ENCODE measurements at regions not wholly inside any gene's neighbourhood (a gene's known extent, or its start where the extent isn't known, plus 50 kb on each side); places are given as distances from the start of the nearest gene placed in this dataset.

DNA sequence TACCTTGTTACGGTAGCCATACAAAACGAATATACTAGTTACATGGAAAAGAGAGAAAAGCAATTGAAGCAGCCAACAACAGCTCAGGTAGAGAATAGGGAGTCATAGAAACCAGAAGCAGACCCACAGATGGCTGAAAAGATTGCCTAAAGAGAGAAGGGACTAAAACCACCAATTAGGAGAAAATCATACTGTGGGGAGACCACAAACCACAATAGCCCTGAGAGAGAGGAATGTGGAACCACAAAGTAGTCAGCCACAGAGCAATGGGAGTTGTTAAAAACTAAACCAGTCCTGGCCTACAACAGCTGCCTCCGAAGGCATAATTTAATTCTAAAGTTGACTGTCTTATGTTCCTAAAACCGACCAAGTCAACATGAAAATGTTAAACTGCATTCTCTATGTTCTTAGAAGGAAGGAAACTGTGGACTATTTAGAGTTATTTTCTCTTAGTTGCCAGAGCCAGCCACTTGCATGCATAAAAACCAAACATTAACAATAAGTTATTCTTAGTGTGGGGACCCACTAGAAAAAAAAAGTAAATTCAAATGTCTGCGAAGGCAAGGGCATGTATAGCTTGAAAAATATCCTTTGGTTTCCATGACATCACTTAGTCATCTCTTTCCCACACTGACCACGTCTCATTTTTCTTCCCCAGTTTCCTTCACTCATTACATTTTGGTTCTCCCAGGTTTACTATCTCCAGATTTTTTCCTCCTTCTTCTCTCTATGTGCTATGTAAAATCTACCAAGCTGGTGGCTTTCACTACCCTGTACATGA is 398.1 kb downstream of the NOVA1 start:
- ChIA-PET POLR2A (interaction anchor here in 1 of 2 donors (1.4 kb wide), 1 partner anchor 133 kb away, joined by 3 read pairs; no protein-coding TSS in a partner anchor), CTCF (no interaction called here)
- DNase-seq (no peak), ATAC-seq (replicated peaks in 1 of 4) (no peak)
- 50% methylated on average over 1 of the region's 6 CpGs for WGBS (ENCODE audit: insufficient coverage)
- Histone ChIP-seq H3K4me3 (ENCODE audit: control insufficient read depth in 1 of 2, extremely low read depth in 1 of 2, low read length in 1 of 2) (no peak overlapping the region), H3K4me1 (ENCODE audit: control insufficient read depth in 1 of 2, extremely low read depth in 1 of 2, insufficient read depth in 2 of 2, low read length in 2 of 2) (no peaks in the 10 kb centered on the region), H3K27ac (ENCODE audit: low read length) (no peak overlapping the region), H3K27me3 (replicated peaks in 1 of 2; ENCODE audit: control insufficient read depth in 2 of 2, extremely low read depth in 1 of 2, insufficient read depth in 2 of 2, low read length in 1 of 2) (peaks cover 3 to 8% of the 10 kb centered on the region in 2 experiments), H3K36me3 (ENCODE audit: control insufficient read depth in 2 of 2, extremely low read depth in 1 of 2, insufficient read depth in 1 of 2, low read length in 1 of 2) (no peaks in the 10 kb centered on the region), H3K9me3 (no peaks in the 10 kb centered on the region)
- Mint-ChIP-seq H3K4me1 (no peaks in the 10 kb centered on the region), H3K27me3 (peaks cover 0 to 2% of the 10 kb centered on the region in 2 donors), H3K36me3 (no peaks in the 10 kb centered on the region), H3K4me3 (no peak overlapping the region), H3K27ac (no peak overlapping the region), H3K9me3 (peaks cover 9 to 17% (median 14%) of the 10 kb centered on the region in 3 donors)

DNA sequence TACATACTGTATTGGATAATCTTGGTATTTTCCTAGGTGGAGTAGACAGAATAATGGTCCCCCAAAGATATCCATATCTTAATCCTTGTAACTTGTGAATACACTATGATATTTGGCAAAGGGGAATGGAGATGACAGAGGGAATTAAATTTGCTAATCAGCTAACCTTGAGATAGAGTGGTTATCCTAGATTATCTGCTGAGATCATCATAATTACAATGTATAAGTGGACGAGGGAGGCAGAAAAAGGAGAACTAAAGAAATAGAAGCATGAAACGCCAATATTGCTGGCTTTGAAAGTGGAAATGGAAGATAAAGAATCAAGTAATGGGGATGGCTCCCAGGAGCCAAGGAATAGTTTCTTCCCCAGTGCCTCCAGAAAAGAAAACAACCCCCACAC is 398.7 kb downstream of the NOVA1 start:
- no peak for DNase-seq
- H3K27ac ChIP-seq (ENCODE audit: low read length) = no peak overlapping the region
- no peaks in the 10 kb centered on the region for H3K9me3 ChIP-seq
- H3K9me3 Mint-ChIP-seq = peaks cover 9 to 17% (median 14%) of the 10 kb centered on the region in 3 donors
- no peaks in the 10 kb centered on the region for H3K4me1 ChIP-seq (ENCODE audit: control insufficient read depth in 1 of 2, extremely low read depth in 1 of 2, insufficient read depth in 2 of 2, low read length in 2 of 2)
- H3K36me3 ChIP-seq (ENCODE audit: control insufficient read depth in 2 of 2, extremely low read depth in 1 of 2, insufficient read depth in 1 of 2, low read length in 1 of 2) = no peaks in the 10 kb centered on the region
- H3K27ac Mint-ChIP-seq = no peak overlapping the region
- peaks cover 3 to 5% of the 10 kb centered on the region in 2 experiments for H3K27me3 ChIP-seq (replicated peaks in 1 of 2; ENCODE audit: control insufficient read depth in 2 of 2, extremely low read depth in 1 of 2, insufficient read depth in 2 of 2, low read length in 1 of 2)
- no peaks in the 10 kb centered on the region for H3K36me3 Mint-ChIP-seq
- ChIA-PET CTCF (interaction anchor here in 1 of 2 donors (0.5 kb wide), 1 partner anchor 13 kb away, joined by 6 read pairs; no protein-coding TSS in a partner anchor), POLR2A (no interaction called here)
- no peak overlapping the region for H3K4me3 Mint-ChIP-seq
- WGBS (ENCODE audit: insufficient coverage) = no CpG with 5 or more reads among the region's 2 CpGs
- no peaks in the 10 kb centered on the region for H3K4me1 Mint-ChIP-seq
- peaks cover 0 to 2% of the 10 kb centered on the region in 2 donors for H3K27me3 Mint-ChIP-seq
- no peak for ATAC-seq (replicated peaks in 1 of 4)
- H3K4me3 ChIP-seq (ENCODE audit: control insufficient read depth in 1 of 2, extremely low read depth in 1 of 2, low read length in 1 of 2) = no peak overlapping the region

DNA sequence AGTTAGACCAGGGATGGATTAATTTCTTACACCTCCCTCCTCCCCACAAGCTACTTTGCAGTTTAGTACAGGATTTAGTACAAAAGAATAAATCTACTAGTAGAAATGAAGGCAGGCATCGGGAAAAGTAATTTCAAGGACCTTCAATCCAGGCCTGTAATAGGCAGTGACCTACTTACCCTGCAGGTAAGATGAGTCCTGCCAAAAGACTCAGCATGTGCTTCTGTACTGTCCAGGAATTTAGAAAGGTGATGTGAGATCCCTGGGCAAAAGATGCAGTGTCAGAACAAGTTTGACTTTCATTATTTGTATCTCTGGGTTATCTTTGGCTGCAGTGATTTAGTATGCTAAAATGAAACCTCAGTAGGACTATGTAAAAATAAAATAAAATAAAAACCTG is 403.0 kb downstream of the NOVA1 start:
- CTCF ChIA-PET = no interaction called here
- DNase-seq (no peak), ATAC-seq (replicated peaks in 1 of 4) (no peak)
- no peaks in the 10 kb centered on the region for H3K4me1 ChIP-seq (ENCODE audit: control insufficient read depth in 1 of 2, extremely low read depth in 1 of 2, insufficient read depth in 2 of 2, low read length in 2 of 2)
- no peaks in the 10 kb centered on the region for H3K36me3 ChIP-seq (ENCODE audit: control insufficient read depth in 2 of 2, extremely low read depth in 1 of 2, insufficient read depth in 1 of 2, low read length in 1 of 2)
- no peaks in the 10 kb centered on the region for H3K4me1 Mint-ChIP-seq
- H3K4me3 Mint-ChIP-seq = no peak overlapping the region
- H3K36me3 Mint-ChIP-seq = no peaks in the 10 kb centered on the region
- H3K9me3 ChIP-seq = no peaks in the 10 kb centered on the region
- no peaks in the 10 kb centered on the region for H3K27me3 ChIP-seq (replicated peaks in 1 of 2; ENCODE audit: control insufficient read depth in 2 of 2, extremely low read depth in 1 of 2, insufficient read depth in 2 of 2, low read length in 1 of 2)
- no peak overlapping the region for H3K27ac ChIP-seq (ENCODE audit: low read length)
- H3K27ac Mint-ChIP-seq = no peak overlapping the region
- no peak overlapping the region for H3K4me3 ChIP-seq (ENCODE audit: control insufficient read depth in 1 of 2, extremely low read depth in 1 of 2, low read length in 1 of 2)
- no peaks in the 10 kb centered on the region for H3K27me3 Mint-ChIP-seq
- H3K9me3 Mint-ChIP-seq = peaks cover 18 to 25% (median 21%) of the 10 kb centered on the region in 3 donors
- WGBS (ENCODE audit: insufficient coverage) = no CpG with 5 or more reads among the region's 1 CpG
- POLR2A ChIA-PET = no interaction called here

DNA sequence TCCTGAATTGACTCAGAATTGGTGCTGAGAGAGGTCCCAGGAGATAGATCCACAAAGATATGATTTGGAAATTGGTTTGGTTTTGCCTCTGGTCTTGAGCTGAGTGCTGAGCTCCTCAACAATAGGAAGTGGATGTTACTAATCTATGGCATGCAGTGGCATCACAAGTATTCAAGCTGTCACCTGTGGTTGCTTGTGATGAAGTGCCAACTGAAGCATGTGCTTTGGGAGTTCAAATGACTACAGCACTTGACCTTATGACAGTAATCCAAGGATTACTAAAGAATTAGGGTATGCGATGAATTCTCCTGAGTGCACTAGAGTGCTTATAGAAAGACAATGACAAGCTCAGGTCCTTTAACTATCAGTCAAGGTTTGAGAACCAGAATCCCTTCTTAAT is 406.2 kb downstream of the NOVA1 start:
- Mint-ChIP-seq H3K4me3 (no peak overlapping the region), H3K36me3 (no peaks in the 10 kb centered on the region), H3K9me3 (peaks cover 13 to 20% (median 18%) of the 10 kb centered on the region in 3 donors), H3K27me3 (no peaks in the 10 kb centered on the region), H3K4me1 (no peaks in the 10 kb centered on the region), H3K27ac (no peak overlapping the region)
- Histone ChIP-seq H3K9me3 (no peaks in the 10 kb centered on the region), H3K27ac (ENCODE audit: low read length) (no peak overlapping the region), H3K4me1 (ENCODE audit: control insufficient read depth in 1 of 2, extremely low read depth in 1 of 2, insufficient read depth in 2 of 2, low read length in 2 of 2) (no peaks in the 10 kb centered on the region), H3K4me3 (ENCODE audit: control insufficient read depth in 1 of 2, extremely low read depth in 1 of 2, low read length in 1 of 2) (no peak overlapping the region), H3K36me3 (ENCODE audit: control insufficient read depth in 2 of 2, extremely low read depth in 1 of 2, insufficient read depth in 1 of 2, low read length in 1 of 2) (no peaks in the 10 kb centered on the region), H3K27me3 (replicated peaks in 1 of 2; ENCODE audit: control insufficient read depth in 2 of 2, extremely low read depth in 1 of 2, insufficient read depth in 2 of 2, low read length in 1 of 2) (no peaks in the 10 kb centered on the region)
- ChIA-PET CTCF (no interaction called here), POLR2A (no interaction called here)
- WGBS (ENCODE audit: insufficient coverage) = no CpG with 5 or more reads among the region's 1 CpG
- no peak for ATAC-seq (replicated peaks in 1 of 4)
- DNase-seq = no peak

DNA sequence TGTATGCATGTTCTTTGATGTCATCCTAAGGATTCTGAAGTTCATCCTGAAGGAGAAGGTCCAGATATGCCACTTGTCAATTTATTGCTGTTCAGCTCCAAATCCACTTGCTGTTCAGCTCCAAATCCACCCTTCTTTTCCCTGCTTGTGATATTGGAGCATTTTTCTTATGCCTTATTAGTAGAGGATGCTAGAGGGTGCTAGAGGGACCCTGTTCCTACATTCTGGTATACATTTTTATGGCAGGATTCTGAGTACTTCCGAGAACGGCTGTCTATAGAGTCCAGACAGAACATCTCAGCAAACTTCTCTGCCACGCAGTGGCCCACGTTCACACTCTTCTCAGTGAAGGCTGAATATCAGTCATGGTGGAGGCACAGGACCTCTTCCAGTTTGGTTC is 406.7 kb downstream of the NOVA1 start:
- H3K36me3 ChIP-seq (ENCODE audit: control insufficient read depth in 2 of 2, extremely low read depth in 1 of 2, insufficient read depth in 1 of 2, low read length in 1 of 2) = no peaks in the 10 kb centered on the region
- ChIA-PET CTCF (no interaction called here), POLR2A (no interaction called here)
- Mint-ChIP-seq H3K9me3 (peaks cover 13 to 18% (median 14%) of the 10 kb centered on the region in 3 donors), H3K4me1 (no peaks in the 10 kb centered on the region), H3K27ac (no peak overlapping the region), H3K4me3 (no peak overlapping the region), H3K27me3 (no peaks in the 10 kb centered on the region), H3K36me3 (no peaks in the 10 kb centered on the region)
- H3K27ac ChIP-seq (ENCODE audit: low read length) = no peak overlapping the region
- no peaks in the 10 kb centered on the region for H3K27me3 ChIP-seq (replicated peaks in 1 of 2; ENCODE audit: control insufficient read depth in 2 of 2, extremely low read depth in 1 of 2, insufficient read depth in 2 of 2, low read length in 1 of 2)
- ATAC-seq (replicated peaks in 1 of 4) (no peak), DNase-seq (no peak)
- no peaks in the 10 kb centered on the region for H3K4me1 ChIP-seq (ENCODE audit: control insufficient read depth in 1 of 2, extremely low read depth in 1 of 2, insufficient read depth in 2 of 2, low read length in 2 of 2)
- WGBS (ENCODE audit: insufficient coverage) = 64% methylated on average over 3 of the region's 4 CpGs
- H3K4me3 ChIP-seq (ENCODE audit: control insufficient read depth in 1 of 2, extremely low read depth in 1 of 2, low read length in 1 of 2) = no peak overlapping the region
- H3K9me3 ChIP-seq = no peaks in the 10 kb centered on the region

DNA sequence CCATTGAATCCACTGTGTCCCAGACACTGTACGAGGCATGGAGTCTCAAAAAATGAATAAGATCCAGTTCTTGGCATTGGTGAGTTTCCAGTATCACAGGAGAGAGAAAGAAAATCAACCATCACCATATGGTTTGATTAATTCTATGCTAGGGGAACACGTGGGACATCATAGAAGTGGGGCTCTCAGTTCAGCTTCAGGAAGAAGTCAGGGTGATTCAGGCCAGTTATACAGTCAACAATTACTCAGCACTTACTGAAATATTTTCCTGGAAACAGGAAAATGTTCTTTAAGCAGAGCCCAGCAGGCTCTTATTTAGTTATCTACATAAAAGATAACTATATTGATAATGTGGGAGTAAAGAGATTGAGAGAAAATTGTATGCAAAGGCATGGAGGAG is 407.2 kb downstream of the NOVA1 start:
- ATAC-seq (replicated peaks in 1 of 4) (no peak), DNase-seq (no peak)
- Histone ChIP-seq H3K4me1 (ENCODE audit: control insufficient read depth in 1 of 2, extremely low read depth in 1 of 2, insufficient read depth in 2 of 2, low read length in 2 of 2) (no peaks in the 10 kb centered on the region), H3K4me3 (ENCODE audit: control insufficient read depth in 1 of 2, extremely low read depth in 1 of 2, low read length in 1 of 2) (no peak overlapping the region), H3K36me3 (ENCODE audit: control insufficient read depth in 2 of 2, extremely low read depth in 1 of 2, insufficient read depth in 1 of 2, low read length in 1 of 2) (no peaks in the 10 kb centered on the region), H3K27me3 (replicated peaks in 1 of 2; ENCODE audit: control insufficient read depth in 2 of 2, extremely low read depth in 1 of 2, insufficient read depth in 2 of 2, low read length in 1 of 2) (no peaks in the 10 kb centered on the region), H3K27ac (ENCODE audit: low read length) (no peak overlapping the region), H3K9me3 (no peaks in the 10 kb centered on the region)
- WGBS (ENCODE audit: insufficient coverage) = no CpG with 5 or more reads among the region's 2 CpGs
- Mint-ChIP-seq H3K4me3 (no peak overlapping the region), H3K4me1 (no peaks in the 10 kb centered on the region), H3K27ac (no peak overlapping the region), H3K36me3 (no peaks in the 10 kb centered on the region), H3K27me3 (no peaks in the 10 kb centered on the region), H3K9me3 (peaks cover 13 to 18% (median 15%) of the 10 kb centered on the region in 3 donors)
- ChIA-PET POLR2A (no interaction called here), CTCF (no interaction called here)
